ENCODE measurements at regions not wholly inside any gene's neighbourhood (a gene's known extent, or its start where the extent isn't known, plus 50 kb on each side); places are given as distances from the start of the nearest gene placed in this dataset.

DNA sequence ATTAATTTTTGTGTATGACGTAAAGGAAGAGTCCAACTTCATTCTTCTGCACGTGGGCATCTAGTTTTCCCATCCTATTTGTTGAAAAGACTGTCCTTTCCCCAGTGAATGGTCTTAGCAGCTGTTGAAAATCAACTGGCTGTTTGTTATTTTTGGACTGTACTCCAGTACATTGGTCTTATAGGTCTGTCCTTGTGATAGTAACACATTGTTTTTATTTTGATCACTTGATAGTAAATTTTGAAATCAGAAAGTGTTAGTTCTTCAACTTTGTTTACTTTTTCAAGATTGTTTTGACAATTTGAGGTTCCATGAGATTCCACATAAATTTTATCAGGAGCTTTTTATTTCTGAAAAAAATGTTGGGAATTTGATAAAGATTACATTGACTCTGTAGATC is 280.2 kb upstream of the FOXQ1 start:
- TF ChIP-seq, protein P1, sequence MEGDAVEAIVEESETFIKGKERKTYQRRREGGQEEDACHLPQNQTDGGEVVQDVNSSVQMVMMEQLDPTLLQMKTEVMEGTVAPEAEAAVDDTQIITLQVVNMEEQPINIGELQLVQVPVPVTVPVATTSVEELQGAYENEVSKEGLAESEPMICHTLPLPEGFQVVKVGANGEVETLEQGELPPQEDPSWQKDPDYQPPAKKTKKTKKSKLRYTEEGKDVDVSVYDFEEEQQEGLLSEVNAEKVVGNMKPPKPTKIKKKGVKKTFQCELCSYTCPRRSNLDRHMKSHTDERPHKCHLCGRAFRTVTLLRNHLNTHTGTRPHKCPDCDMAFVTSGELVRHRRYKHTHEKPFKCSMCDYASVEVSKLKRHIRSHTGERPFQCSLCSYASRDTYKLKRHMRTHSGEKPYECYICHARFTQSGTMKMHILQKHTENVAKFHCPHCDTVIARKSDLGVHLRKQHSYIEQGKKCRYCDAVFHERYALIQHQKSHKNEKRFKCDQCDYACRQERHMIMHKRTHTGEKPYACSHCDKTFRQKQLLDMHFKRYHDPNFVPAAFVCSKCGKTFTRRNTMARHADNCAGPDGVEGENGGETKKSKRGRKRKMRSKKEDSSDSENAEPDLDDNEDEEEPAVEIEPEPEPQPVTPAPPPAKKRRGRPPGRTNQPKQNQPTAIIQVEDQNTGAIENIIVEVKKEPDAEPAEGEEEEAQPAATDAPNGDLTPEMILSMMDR (IDR thresholded peaks at IDR 0.05), result no peak
- no peak for TF ChIP-seq POLR2A (IDR thresholded peaks at IDR 0.05)

Data from testis (tissue), 2 donors.